Adrenal gland (tissue), 9 donors: ENCODE measurements at regions not wholly inside any gene's neighbourhood (a gene's known extent, or its start where the extent isn't known, plus 50 kb on each side); places are given as distances from the start of the nearest gene placed in this dataset.

ENCODE experiments used
- DNase-seq, 7 donors: peaks; one replicate each; pipeline ENCODE4 v3.0.0-alpha.2; 2019 to 2020
- H3K27ac ChIP-seq, 5 donors: fragments of 200-600 bp; sonication (generic) in 4 of 5; 1 replicate in 3 of 5; 2 replicates in 2 of 5; pipeline versions ENCODE4 v1.5.1 to v1.8.0; 2016 to 2020; ENCODE audit warnings: mild to moderate bottlenecking in 1 of 5
- H3K27me3 ChIP-seq: fragments of 200-600 bp; 2 replicates; pipeline ENCODE4 v1.8.0; 2021
- H3K36me3 ChIP-seq, 2 donors: fragments of 200-600 bp; replicated peaks in 1 of 2; 1 replicate in 1 of 2; 2 replicates in 1 of 2; pipeline versions ENCODE4 v1.5.1 to v1.8.0; 2018 to 2022
- H3K4me1 ChIP-seq, 2 donors: fragments of 200-600 bp; replicated peaks in 1 of 2; 1 replicate in 1 of 2; 2 replicates in 1 of 2; pipeline versions ENCODE4 v1.5.1 to v1.8.0; 2018 to 2021
- H3K4me3 ChIP-seq, 4 donors: fragments of 200-600 bp; sonication (generic) in 3 of 4; one replicate each; pipeline ENCODE4 v1.5.1; 2016 to 2018
- H3K9me3 ChIP-seq, 3 donors: fragments of 200-600 bp; sonication (generic) in 1 of 3; replicated peaks in 1 of 3; 1 replicate in 2 of 3; 2 replicates in 1 of 3; pipeline versions ENCODE4 v1.5.1 to v1.8.0; 2016 to 2021
- POLR2A ChIP-seq, 2 donors: fragments of 450-650 bp; IDR thresholded peaks; one replicate each; pipeline ENCODE4 v1.6.1; 2017; ENCODE audit warnings: antibody characterized with exemption in 2 of 2, mild to moderate bottlenecking in 2 of 2, moderate library complexity in 1 of 2
- WGBS, 4 donors: extraction: QIAGEN DNeasy Blood & Tissue Kit in 2 of 4; methylation state at CpG; one replicate each; pipeline versions ENCODE4 v1.1.5 to v1.1.7; 2013 to 2017; 5-methylcytosine and 5-hydroxymethylcytosine counted together
- intact Hi-C, 2 donors: fragments of 100-400 bp; cut with DNase I; formaldehyde crosslinking; loops; one replicate each; pipeline versions ENCODE4 v1.14.1 to v1.15.0; 2022 to 2023
- TF ChIP-seq, protein P1 (sequence below), 6 experiments: fragments of 450-650 bp in 4 of 6; fragments of 200-600 bp in 2 of 6; sonication (generic) in 1 of 6; IDR thresholded peaks; 1 replicate in 5 of 6; 2 replicates in 1 of 6; pipeline versions ENCODE4 v1.5.1 to v1.8.0; 2016 to 2021; ENCODE audit warnings: antibody characterized with exemption in 6 of 6, mild to moderate bottlenecking in 2 of 6, moderate library complexity in 1 of 6
- donor health status: healthy with polysubstance abuse.
- donor health status: Bipolar disorder and iron deficiency.
- donor health status: DM: yes; HTN: yes; CAD: no.
- donor health status: DM: no; HTN: no; CAD: no.
- donor health status: DM: no; HTN: no; CAD: no.

DNA sequence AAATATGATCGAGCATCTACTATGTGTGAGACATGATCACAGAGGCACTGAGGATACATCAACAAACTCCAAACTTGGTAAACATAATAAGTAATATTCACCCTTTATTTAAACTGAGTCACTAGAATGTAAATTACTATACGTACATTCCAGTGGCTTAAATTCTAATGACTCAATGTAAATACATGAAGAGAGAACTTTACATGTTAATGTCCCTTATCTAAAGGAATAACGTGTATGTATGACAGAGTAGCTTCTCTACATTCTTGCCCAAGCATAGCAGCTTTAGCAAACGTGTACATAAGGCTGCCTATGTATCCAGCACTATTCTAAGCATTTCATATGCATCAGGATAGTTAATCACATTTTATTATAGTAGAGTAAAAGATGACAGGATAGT lies 111.8 kb upstream of the CYYR1 start:
- H3K27me3 ChIP-seq = no peaks in the 10 kb centered on the region
- no peak overlapping the region for H3K27ac ChIP-seq
- TF ChIP-seq, protein P1, sequence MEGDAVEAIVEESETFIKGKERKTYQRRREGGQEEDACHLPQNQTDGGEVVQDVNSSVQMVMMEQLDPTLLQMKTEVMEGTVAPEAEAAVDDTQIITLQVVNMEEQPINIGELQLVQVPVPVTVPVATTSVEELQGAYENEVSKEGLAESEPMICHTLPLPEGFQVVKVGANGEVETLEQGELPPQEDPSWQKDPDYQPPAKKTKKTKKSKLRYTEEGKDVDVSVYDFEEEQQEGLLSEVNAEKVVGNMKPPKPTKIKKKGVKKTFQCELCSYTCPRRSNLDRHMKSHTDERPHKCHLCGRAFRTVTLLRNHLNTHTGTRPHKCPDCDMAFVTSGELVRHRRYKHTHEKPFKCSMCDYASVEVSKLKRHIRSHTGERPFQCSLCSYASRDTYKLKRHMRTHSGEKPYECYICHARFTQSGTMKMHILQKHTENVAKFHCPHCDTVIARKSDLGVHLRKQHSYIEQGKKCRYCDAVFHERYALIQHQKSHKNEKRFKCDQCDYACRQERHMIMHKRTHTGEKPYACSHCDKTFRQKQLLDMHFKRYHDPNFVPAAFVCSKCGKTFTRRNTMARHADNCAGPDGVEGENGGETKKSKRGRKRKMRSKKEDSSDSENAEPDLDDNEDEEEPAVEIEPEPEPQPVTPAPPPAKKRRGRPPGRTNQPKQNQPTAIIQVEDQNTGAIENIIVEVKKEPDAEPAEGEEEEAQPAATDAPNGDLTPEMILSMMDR (IDR thresholded peaks at IDR 0.05) = no peak
- TF ChIP-seq POLR2A (IDR thresholded peaks at IDR 0.05) = no peak
- H3K9me3 ChIP-seq = no peaks in the 10 kb centered on the region
- intact Hi-C loops = no loop called here
- no peaks in the 10 kb centered on the region for H3K36me3 ChIP-seq
- 59 to 86% (median 75%) methylated on average over 4 of the region's 4 CpGs for WGBS, 4 donors
- no peaks in the 10 kb centered on the region for H3K4me1 ChIP-seq
- no peak for DNase-seq
- no peak overlapping the region for H3K4me3 ChIP-seq

DNA sequence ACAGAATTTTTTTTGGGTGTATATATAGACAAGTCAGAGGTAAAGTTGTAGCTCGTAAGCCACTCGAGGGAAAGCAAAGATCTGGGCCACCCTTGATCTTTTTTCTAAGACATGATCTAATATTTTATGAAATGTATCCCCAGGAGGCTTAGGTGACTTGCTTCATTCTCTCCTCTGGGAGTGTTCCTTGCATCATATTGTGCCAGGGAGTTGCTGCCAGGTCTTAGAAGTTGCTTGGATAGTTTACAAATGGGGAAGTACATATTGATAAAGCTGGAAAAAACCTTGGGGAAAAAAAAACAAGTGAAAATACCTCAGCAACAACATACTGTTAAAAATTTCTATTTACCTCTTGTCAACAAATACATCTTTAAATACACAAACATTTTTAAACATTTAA lies 110.9 kb upstream of the CYYR1 start:
- no peak overlapping the region for H3K27ac ChIP-seq
- H3K27me3 ChIP-seq = no peaks in the 10 kb centered on the region
- no peak for DNase-seq
- WGBS, 4 donors = 38 to 82% (median 51%) methylated on average over 2 of the region's 2 CpGs
- intact Hi-C loops = no loop called here
- no peaks in the 10 kb centered on the region for H3K4me1 ChIP-seq
- H3K4me3 ChIP-seq = no peak overlapping the region
- no peaks in the 10 kb centered on the region for H3K36me3 ChIP-seq
- TF ChIP-seq, protein P1 (IDR thresholded peaks at IDR 0.05) = no peak
- TF ChIP-seq POLR2A (IDR thresholded peaks at IDR 0.05) = no peak
- H3K9me3 ChIP-seq = no peaks in the 10 kb centered on the region

DNA sequence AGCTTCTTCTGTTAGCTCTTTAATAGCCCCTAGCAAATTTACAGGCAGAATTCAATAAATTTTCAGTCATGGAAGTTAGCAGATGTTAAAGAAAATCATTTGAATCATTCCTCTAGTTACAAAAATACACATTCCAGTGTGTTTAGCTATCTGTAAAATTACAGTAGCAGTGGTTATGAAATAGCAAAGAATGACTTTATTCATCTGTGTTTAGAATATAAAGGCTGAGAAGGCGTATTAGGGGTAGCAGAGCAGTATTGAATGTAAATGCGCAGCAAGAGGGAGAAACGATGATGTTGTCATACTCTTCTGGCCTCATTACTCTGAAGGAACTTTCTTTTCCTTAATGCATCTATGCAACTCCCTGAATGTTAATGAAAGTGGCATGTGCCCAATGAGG lies 106.2 kb upstream of the CYYR1 start:
- no peak overlapping the region for H3K4me3 ChIP-seq
- no peak overlapping the region for H3K27ac ChIP-seq
- TF ChIP-seq POLR2A (IDR thresholded peaks at IDR 0.05) = no peak
- TF ChIP-seq, protein P1 (IDR thresholded peaks at IDR 0.05) = no peak
- WGBS, 4 donors = 84 to 89% (median 88%) methylated on average over 3 of the region's 3 CpGs
- H3K36me3 ChIP-seq = no peaks in the 10 kb centered on the region
- H3K9me3 ChIP-seq = no peaks in the 10 kb centered on the region
- intact Hi-C loops = no loop called here
- no peaks in the 10 kb centered on the region for H3K27me3 ChIP-seq
- no peak for DNase-seq
- H3K4me1 ChIP-seq = no peaks in the 10 kb centered on the region

DNA sequence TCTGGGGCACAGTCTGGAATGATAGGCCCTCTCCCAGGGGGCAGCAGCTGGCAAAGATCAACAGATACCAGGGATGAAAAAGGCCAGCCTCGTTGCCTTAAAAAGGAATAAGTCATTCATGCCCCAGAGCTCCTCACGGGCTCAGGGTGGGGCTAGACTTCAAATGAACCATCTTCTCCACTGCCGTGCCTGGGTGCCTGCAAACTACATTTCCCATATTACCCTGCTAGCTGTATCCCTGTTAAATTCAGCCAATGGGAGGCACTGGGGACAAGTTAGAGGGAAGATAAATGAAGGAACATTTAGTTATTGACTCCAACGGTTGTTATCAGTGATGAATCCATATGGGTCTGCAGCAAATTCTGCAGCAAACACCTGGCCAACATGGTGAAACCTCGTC lies 101.2 kb upstream of the CYYR1 start:
- Histone ChIP-seq H3K4me1 (no peaks in the 10 kb centered on the region), H3K4me3 (no peak overlapping the region), H3K36me3 (no peaks in the 10 kb centered on the region), H3K9me3 (no peaks in the 10 kb centered on the region), H3K27ac (no peak overlapping the region), H3K27me3 (no peaks in the 10 kb centered on the region)
- intact Hi-C loops = no loop called here
- DNase-seq = no peak
- no peak for TF ChIP-seq POLR2A (IDR thresholded peaks at IDR 0.05)
- TF ChIP-seq, protein P1 (IDR thresholded peaks at IDR 0.05) = no peak
- WGBS, 4 donors = 72 to 78% (median 74%) methylated on average over 4 to 5 of the region's 5 CpGs
